ENCODE measurements at regions not wholly inside any gene's neighbourhood (a gene's known extent, or its start where the extent isn't known, plus 50 kb on each side); places are given as distances from the start of the nearest gene placed in this dataset.

GRCh38 chr11:11140510-11140909, 212.5 kb downstream of the CSNK2A3 start:
- no peak for DNase-seq (ENCODE audit: low read depth in 2 of 2)

GRCh38 chr11:11137339-11137738, 215.7 kb downstream of the CSNK2A3 start:
- no peak for DNase-seq (ENCODE audit: low read depth in 2 of 2)

GRCh38 chr11:11135820-11136476, 217.1 kb downstream of the CSNK2A3 start:
- DNase-seq (ENCODE audit: low read depth in 2 of 2): no peak

- DNase-seq (ENCODE audit: low read depth in 2 of 2): no peak
Observed at GRCh38 chr11:11129118-11129517, 223.9 kb downstream of the CSNK2A3 start.

- DNase-seq (ENCODE audit: low read depth in 2 of 2): no peak
Observed at GRCh38 chr11:11125618-11126017, 227.4 kb downstream of the CSNK2A3 start.

- no peak for DNase-seq (ENCODE audit: low read depth in 2 of 2)
Observed at GRCh38 chr11:11122749-11123148, 230.3 kb downstream of the CSNK2A3 start.

- DNase-seq (ENCODE audit: low read depth in 2 of 2): no peak
Observed at GRCh38 chr11:11119917-11120316, 233.1 kb downstream of the CSNK2A3 start.

GRCh38 chr11:11117730-11118129, 235.3 kb downstream of the CSNK2A3 start:
- no peak for DNase-seq (ENCODE audit: low read depth in 2 of 2)

- DNase-seq (ENCODE audit: low read depth in 2 of 2): no peak
Observed at GRCh38 chr11:11115475-11115874, 237.6 kb downstream of the CSNK2A3 start.

- DNase-seq (ENCODE audit: low read depth in 2 of 2): no peak
Observed at GRCh38 chr11:11113626-11114025, 239.4 kb downstream of the CSNK2A3 start.

GRCh38 chr11:11108026-11108425, 245.0 kb downstream of the CSNK2A3 start:
- no peak for DNase-seq (ENCODE audit: low read depth in 2 of 2)

GRCh38 chr11:11107076-11107723, 245.8 kb downstream of the CSNK2A3 start:
- DNase-seq (ENCODE audit: low read depth in 2 of 2): no peak

GRCh38 chr11:11105361-11105760, 247.5 kb upstream of the ZBED5 start:
- no peak for DNase-seq (ENCODE audit: low read depth in 2 of 2)

GRCh38 chr11:11095831-11096723, 238.2 kb upstream of the ZBED5 start:
- DNase-seq (ENCODE audit: low read depth in 2 of 2): no peak

- DNase-seq (ENCODE audit: low read depth in 2 of 2): no peak
Observed at GRCh38 chr11:11090495-11090894, 232.6 kb upstream of the ZBED5 start.

- no peak for DNase-seq (ENCODE audit: low read depth in 2 of 2)
Observed at GRCh38 chr11:11089805-11090204, 232.0 kb upstream of the ZBED5 start.

- no peak for DNase-seq (ENCODE audit: low read depth in 2 of 2)
Observed at GRCh38 chr11:11086979-11087378, 229.1 kb upstream of the ZBED5 start.

- no peak for DNase-seq (ENCODE audit: low read depth in 2 of 2)
Observed at GRCh38 chr11:11085580-11085979, 227.7 kb upstream of the ZBED5 start.

GRCh38 chr11:11084337-11084736, 226.5 kb upstream of the ZBED5 start:
- no peak for DNase-seq (ENCODE audit: low read depth in 2 of 2)

- DNase-seq (ENCODE audit: low read depth in 2 of 2): no peak
Observed at GRCh38 chr11:11083441-11083840, 225.6 kb upstream of the ZBED5 start.

GRCh38 chr11:11082646-11083045, 224.8 kb upstream of the ZBED5 start:
- no peak for DNase-seq (ENCODE audit: low read depth in 2 of 2)

- DNase-seq (ENCODE audit: low read depth in 2 of 2): no peak
Observed at GRCh38 chr11:11081776-11082175, 223.9 kb upstream of the ZBED5 start.

GRCh38 chr11:11081288-11081687, 223.4 kb upstream of the ZBED5 start:
- DNase-seq (ENCODE audit: low read depth in 2 of 2): no peak

Measured in stimulated activated CD8-positive, alpha-beta memory T cell treated with anti-CD3 and anti-CD28 coated beads, Interleukin-15, amount 100 ng/mL, for 48 hours (primary cell).